Stimulated activated CD4-positive, alpha-beta T cell treated with anti-CD3 and anti-CD28 coated beads, Interleukin-12 subunit alpha, Interleukin-12 subunit beta, amount 100 ng/mL, for 4 hours (primary cell): ENCODE measurements at regions not wholly inside any gene's neighbourhood (a gene's known extent, or its start where the extent isn't known, plus 50 kb on each side); places are given as distances from the start of the nearest gene placed in this dataset.

Experiments used
- DNase-seq: peaks from one replicate; pipeline ENCODE4 v3.0.0-alpha.2; 2020

GRCh38 chr9:1269533-1270315 lies 219.6 kb downstream of the DMRT2 start:
- DNase-seq, result no peak

DNA sequence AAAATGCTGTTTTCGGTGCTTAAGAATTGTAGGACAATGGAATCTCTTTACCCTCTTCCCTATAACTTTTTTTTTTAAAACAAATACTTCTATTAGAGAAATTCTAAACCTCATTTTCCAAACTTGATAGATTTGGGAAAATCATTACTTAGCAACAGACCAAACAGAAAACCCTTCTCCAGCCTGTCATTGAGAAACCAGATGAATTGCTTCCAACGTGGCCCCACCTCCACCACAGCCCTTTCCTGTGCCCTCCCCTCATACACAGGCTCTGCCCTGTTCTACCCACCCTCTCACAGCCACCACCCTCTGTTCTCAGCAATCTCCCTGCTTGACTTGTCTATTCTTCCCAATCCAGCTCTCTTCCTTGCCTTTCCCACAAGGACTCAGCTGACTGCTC lies 221.2 kb downstream of the DMRT2 start:
- no peak for DNase-seq

DNA sequence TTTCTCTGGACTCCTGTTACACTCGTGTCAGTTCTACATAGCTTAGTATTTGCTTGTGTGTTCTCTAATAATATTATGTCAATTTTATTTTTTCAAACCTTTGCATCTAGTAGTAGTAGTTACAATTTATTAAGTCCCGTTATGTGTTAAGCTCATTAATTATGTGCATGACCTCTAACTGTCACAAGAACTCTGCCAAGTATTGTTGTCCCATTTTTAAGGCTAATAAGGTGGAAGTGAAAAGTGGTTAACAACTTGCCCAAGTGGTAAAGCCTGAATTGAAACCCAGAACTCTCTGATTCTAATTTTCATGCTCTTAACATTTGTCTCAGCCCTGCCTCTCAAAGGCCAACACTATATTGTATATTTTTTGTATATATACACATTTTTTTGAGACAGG lies 221.6 kb downstream of the DMRT2 start:
- no peak for DNase-seq

DNA sequence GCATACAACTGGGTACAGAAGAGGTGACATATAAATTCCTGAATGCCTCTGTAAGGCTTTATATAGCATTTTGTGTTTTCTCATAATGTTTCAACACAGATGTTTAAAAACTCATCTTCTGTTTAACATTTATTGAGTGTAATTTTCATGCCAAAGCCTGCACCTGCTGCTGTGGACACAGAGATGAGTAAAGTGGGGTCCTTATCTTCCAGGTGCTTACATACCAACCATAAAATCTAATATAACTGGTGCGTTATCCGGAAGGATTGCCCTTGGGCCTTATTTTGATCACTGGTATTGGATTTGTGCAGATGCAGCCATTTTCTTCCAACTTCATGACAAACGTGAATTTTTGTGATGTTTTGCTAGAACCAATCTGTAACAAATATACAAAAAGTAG lies 222.3 kb downstream of the DMRT2 start:
- no peak for DNase-seq

GRCh38 chr9:1273859-1274258 lies 223.7 kb downstream of the DMRT2 start:
- DNase-seq, result no peak

DNA sequence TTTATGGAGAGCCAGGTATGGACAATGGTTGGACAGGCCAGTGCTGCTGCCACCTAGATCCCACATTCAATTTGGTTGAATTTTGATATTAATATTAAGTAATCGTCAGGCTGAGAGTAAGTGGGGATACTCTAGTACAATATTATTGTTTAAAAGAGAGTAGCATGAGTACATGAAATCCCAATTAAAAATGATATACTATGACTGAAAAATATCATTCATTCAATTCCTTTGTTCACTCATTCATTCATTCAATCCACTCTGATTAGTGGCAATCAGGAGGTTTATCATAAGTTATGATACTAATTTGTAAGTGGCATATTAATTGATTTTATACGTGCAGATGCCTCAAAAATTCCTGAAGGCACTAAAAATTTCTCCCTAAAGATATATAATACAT lies 224.2 kb downstream of the DMRT2 start:
- no peak for DNase-seq

DNA sequence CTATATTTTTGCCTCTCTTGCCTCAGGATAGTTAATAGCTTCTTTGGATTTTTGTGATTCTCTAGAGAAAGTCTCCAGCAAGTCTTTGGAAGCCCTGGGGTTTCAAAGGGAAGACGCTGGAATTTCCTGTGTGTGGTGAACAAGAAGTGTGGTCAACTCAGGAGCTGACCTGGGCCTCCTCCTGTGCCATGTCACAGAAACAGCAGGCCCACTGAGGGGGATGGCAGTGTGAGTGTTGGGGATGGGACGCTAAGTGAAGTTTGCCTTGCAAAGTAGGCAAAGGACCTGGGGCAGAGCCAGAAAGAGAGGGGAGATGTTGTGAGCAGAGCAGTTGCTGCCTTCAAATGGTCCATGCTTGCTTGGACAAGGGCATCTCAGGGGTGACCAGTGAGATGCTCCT lies 226.3 kb downstream of the DMRT2 start:
- DNase-seq, result no peak

DNA sequence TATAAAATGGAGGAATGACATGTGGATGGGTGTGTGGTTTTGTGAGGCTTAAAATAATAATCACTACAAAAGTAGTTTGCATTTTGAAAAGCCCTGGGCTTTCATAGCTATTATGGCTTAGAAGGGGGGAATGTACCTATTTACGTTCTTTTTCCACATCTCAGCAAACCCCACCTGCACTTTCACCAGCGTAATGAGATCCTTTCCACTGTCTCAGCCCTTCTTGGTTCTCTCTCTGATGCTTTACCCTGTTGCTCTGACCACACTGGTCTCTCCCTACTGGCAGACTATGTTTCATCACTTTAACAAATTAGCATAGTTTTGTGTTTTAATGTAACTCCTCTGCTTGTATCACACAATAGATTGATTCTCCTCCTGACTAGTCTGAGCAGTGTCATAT lies 234.6 kb downstream of the DMRT2 start:
- no peak for DNase-seq

DNA sequence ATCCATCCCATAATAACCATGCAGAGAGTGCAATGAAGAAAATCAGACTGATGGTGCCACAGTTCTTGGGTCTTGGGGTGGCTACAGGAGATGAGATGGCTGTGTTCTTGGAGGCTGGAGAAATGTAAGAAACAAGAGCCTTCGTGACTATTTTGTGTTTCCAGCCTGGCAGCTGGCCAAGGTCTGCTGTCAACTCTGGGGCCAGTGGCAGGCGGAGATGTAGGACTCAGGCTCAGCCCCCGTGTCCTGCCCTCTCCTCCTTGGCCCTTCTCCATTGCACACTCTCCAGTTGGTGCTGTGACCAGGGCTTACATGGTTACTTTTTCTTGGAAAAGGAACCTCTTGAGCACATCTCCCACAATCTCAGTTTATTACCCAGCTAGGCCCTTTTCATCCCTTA lies 235.4 kb downstream of the DMRT2 start:
- no peak for DNase-seq

DNA sequence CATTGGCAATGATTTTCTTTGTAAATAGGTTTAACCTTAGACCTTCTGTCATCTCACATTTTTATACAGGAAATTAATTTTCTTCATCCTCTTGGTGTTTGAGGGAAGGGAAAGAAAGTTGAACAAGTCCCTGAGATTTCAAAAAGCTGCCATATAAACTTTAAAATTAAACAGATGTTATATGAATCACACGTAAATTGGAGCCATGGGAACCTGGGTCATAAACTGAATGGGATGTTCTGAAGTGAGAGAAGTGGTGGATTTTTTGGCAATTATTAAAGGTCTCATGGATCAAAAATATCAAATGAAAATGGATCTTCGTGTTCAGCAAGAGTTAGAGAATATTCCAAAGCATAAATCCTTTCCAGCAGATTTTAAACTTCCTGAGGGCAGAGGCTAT lies 242.2 kb downstream of the DMRT2 start:
- DNase-seq, result no peak

DNA sequence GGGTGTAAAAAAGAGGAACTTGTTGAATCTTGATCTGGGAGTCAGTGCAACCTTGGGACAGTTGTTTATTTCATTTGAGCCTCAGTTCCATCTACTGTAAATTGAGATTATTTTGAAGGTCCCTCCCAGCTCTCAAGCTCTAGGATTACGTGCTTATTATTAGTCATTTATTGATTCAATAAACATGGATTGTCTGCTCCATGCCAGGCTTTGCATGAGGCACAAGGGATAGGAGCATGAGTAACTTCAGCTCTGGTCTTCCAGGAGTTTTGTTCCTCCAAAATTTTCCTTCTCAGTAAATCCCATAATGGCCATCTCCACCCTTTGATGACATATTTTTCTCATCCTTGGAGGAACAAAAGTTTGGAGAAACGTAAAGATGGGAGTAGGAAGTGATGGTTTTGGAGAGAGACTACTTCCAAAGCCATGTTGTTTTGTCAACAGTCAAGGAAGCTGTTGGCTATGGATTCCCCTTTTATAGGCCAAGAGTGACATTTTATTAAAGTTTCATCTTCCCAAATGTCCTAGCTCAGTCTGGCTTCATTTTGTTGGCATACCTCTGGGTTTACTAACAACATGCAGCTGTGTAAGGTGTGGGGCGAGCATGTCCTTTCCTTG lies 244.6 kb downstream of the DMRT2 start:
- no peak for DNase-seq

DNA sequence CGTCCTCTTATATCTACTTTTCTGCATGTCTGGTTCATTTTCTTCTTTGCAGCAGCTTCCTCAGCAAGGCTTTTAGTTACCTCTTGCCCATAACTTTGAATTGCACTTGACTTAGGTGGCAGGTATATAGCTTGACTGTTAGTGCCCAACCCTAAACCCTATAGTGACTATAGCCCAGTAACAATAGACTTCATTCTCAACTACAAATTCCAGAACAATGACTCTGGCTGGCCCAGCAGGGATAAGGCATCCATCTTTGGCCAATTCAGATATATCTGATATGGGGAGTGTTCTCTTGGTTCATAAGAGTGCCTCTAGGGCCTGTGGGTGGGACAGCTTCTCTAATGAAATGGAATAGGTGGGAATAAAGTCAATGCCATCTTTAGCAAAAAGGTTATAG lies 246.2 kb downstream of the DMRT2 start:
- no peak for DNase-seq

DNA sequence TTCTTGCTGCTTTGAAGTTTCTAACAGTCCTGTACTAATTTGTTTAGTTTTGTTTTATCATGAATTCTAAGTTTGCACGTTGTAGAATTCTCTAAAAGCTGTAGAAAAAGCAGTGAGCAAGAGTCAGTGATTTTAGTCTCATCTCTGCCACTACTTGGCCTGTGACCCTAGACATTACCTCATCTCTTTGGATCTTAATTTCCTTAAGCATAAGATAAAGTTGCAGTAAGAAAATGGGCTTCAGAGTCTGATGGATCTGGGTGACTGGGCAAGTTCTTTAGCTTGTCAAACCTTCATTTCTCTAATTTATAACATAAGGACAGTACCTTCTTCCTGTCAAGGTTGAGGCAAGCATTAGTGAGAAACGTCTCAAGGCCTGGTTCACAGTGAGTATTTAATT lies 247.9 kb downstream of the DMRT2 start:
- DNase-seq, result no peak

DNA sequence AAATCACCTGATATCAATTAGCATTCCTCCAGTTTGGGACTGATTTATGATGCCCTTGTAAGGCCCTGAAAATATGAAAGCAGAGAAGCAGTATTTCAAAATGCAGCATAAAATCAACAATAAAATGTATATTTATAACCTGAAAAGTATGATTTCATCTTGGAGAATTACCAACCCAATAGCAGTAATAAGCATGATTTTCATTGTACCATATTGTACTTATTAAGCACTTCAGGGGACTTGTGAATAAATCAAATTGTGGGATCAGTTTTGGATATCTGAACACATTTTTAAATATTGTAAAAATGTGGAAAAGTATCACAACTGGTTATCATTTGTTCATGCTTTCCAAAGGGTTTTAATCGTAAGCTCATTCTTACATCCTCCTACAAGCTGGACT lies 250.8 kb downstream of the DMRT2 start:
- DNase-seq, result no peak

DNA sequence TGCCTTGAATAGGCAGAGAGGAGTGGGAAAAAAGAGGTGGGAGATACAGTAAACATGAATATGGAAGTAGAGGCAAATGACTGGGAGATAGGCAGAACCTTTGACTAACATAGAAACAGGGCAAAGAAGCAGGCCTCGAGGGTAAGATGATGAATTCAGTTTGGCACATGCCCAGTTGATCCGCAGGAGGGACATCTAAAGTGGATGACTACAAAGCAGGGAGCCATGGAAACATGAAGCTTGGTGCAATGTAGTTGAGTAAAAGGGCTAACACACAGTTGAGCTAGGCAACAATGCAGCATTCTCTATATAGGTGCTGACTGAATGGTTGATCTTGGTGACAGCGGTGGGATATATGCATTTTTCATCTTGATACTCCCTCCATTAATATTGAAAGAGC lies 253.8 kb downstream of the DMRT2 start:
- DNase-seq, result no peak

GRCh38 chr9:1311462-1312042 lies 261.4 kb downstream of the DMRT2 start:
- no peak for DNase-seq

DNA sequence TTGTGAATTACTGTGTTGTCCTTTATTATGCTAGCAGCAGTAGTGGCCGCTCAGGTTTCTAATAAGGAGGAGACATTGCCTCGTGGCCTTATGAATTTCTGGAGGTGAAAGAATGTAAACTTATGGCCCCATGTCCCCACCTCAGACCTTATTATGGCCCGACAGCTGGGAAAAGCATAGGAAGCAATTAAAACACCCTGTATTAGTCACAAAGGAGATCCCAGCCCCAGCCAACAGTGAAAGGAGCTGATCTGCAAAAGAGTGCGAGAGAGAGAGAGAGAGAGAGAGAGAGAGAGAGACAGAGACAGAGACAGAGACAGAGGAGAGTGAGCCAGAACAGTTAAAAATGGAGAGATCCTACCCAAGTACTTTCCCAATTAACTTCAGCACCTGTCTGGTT lies 269.3 kb downstream of the DMRT2 start:
- no peak for DNase-seq

DNA sequence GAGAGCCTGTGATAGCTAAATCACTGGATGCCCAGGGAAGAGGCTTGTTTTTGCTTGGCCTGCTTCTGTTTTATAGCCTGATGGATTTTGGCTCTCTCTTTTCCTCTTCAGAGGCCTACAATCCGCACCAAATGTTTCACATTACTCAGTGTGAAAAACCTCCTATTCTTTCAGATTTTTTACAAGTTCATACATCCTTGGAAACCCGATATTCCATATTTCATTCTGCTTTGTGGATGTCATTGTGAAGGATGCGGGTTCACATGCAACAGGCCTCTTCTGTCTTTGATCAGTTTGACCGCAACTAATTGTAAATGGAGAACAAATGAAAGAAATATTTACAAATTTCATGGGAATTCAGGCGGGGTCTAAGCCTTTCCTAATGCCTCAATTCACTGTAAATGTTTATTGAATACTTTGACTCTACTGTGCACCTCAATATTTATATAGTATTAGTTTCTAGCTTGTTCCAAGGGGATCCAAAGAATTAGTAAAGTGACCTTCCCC lies 269.9 kb downstream of the DMRT2 start:
- DNase-seq, result no peak

- no peak for DNase-seq
Measured at GRCh38 chr9:1320607-1321195, 270.5 kb downstream of the DMRT2 start.

GRCh38 chr9:1327467-1327866 lies 277.3 kb downstream of the DMRT2 start:
- DNase-seq, result no peak

- no peak for DNase-seq
Measured at GRCh38 chr9:1328341-1328740, 278.2 kb downstream of the DMRT2 start.

- DNase-seq, result no peak
Measured at GRCh38 chr9:1331546-1332038, 281.4 kb downstream of the DMRT2 start.

DNA sequence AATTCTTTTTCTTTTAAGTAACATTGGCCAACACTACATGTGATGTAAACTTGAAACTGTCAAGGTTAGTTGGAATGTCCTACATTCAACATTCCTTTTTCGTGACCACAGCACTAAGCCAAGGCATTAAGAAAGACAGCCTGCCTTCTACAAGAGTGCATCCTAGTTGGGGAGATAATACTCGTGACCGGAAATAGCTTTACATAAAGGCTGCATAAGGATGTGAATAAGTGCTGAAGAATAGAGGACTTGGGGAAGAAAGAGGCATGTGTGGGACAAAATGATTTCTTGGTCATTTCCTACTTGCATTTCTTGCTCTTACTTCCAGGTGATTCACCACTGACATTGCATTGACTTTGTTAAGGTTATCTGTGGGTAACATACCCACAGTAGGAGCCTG lies 282.0 kb downstream of the DMRT2 start:
- no peak for DNase-seq

- no peak for DNase-seq
Measured at GRCh38 chr9:1335174-1335573, 285.0 kb downstream of the DMRT2 start.
